ENCODE measurements at regions not wholly inside any gene's neighbourhood (a gene's known extent, or its start where the extent isn't known, plus 50 kb on each side); places are given as distances from the start of the nearest gene placed in this dataset.
"Not testable (repeated sequence)": the region's sequence is repeated elsewhere in the genome, so short reads cannot be mapped to it uniquely, and the experiment has no call there.

- no peak for DNase-seq (ENCODE audit: low read depth)
Observed at GRCh38 chr6:166724576-166724975, 97.5 kb upstream of the RPS6KA2 start.

GRCh38 chr6:166722785-166723184 lies 95.7 kb upstream of the RPS6KA2 start:
- DNase-seq (ENCODE audit: low read depth) = no peak

GRCh38 chr6:166721576-166721975 lies 94.5 kb upstream of the RPS6KA2 start:
- DNase-seq (ENCODE audit: low read depth) = no peak

GRCh38 chr6:166720856-166721255 lies 93.8 kb upstream of the RPS6KA2 start:
- no peak for DNase-seq (ENCODE audit: low read depth)

GRCh38 chr6:166719019-166719418 lies 92.0 kb upstream of the RPS6KA2 start:
- DNase-seq (ENCODE audit: low read depth) = no peak

GRCh38 chr6:166718516-166718915 lies 91.5 kb upstream of the RPS6KA2 start:
- DNase-seq (ENCODE audit: low read depth) = no peak

- DNase-seq (ENCODE audit: low read depth) = no peak
Observed at GRCh38 chr6:166716910-166717617, 90.0 kb upstream of the RPS6KA2 start.

- no peak for DNase-seq (ENCODE audit: low read depth)
Observed at GRCh38 chr6:166715992-166716391, 88.9 kb upstream of the RPS6KA2 start.

GRCh38 chr6:166715065-166715464 lies 88.0 kb upstream of the RPS6KA2 start:
- DNase-seq (ENCODE audit: low read depth) = no peak

- DNase-seq (ENCODE audit: low read depth) = no peak
Observed at GRCh38 chr6:166714581-166714980, 87.5 kb upstream of the RPS6KA2 start.

- no peak for DNase-seq (ENCODE audit: low read depth)
Observed at GRCh38 chr6:166714187-166714510, 87.1 kb upstream of the RPS6KA2 start.

- no peak for DNase-seq (ENCODE audit: low read depth)
Observed at GRCh38 chr6:166713434-166714186, 86.6 kb upstream of the RPS6KA2 start.

GRCh38 chr6:166712286-166713228 lies 85.5 kb upstream of the RPS6KA2 start:
- no peak for DNase-seq (ENCODE audit: low read depth)

GRCh38 chr6:166710084-166710483 lies 83.0 kb upstream of the RPS6KA2 start:
- DNase-seq (ENCODE audit: low read depth) = no peak

- no peak for DNase-seq (ENCODE audit: low read depth)
Observed at GRCh38 chr6:166708460-166708859, 81.4 kb upstream of the RPS6KA2 start.

GRCh38 chr6:166707045-166707444 lies 80.0 kb upstream of the RPS6KA2 start:
- DNase-seq (ENCODE audit: low read depth) = no peak

GRCh38 chr6:166705069-166705468 lies 78.0 kb upstream of the RPS6KA2 start:
- no peak for DNase-seq (ENCODE audit: low read depth)

GRCh38 chr6:166704171-166704570 lies 77.1 kb upstream of the RPS6KA2 start:
- no peak for DNase-seq (ENCODE audit: low read depth)

GRCh38 chr6:166703149-166703710 lies 76.2 kb upstream of the RPS6KA2 start:
- no peak for DNase-seq (ENCODE audit: low read depth)

- not testable (repeated sequence) for DNase-seq (ENCODE audit: low read depth)
Observed at GRCh38 chr6:166701424-166701823, 74.4 kb upstream of the RPS6KA2 start.

GRCh38 chr6:166700871-166701270 lies 73.8 kb upstream of the RPS6KA2 start:
- not testable (repeated sequence) for DNase-seq (ENCODE audit: low read depth)

GRCh38 chr6:166697113-166697512 lies 70.1 kb upstream of the RPS6KA2 start:
- DNase-seq (ENCODE audit: low read depth) = no peak

Measured in stimulated activated CD8-positive, alpha-beta memory T cell treated with anti-CD3 and anti-CD28 coated beads, Interleukin-15, amount 100 ng/mL, for 1 hour (primary cell).